HG03442 (cell line): ENCODE measurements at regions not wholly inside any gene's neighbourhood (a gene's known extent, or its start where the extent isn't known, plus 50 kb on each side); places are given as distances from the start of the nearest gene placed in this dataset.
A peak's percentile ranks its signal among the peaks of the same experiment; 100 is the strongest.

Experiments
- ATAC-seq: cut with Tn5 transposase; IDR thresholded peaks from one replicate; pipeline ENCODE4 v1.9.1; 2021; ENCODE audit warnings: mild to moderate bottlenecking, moderate library complexity; ENCODE audit not compliant: unreplicated experiment

- ATAC-seq, result no peak
Observed at GRCh38 chr1:70874818-70875217, 172.8 kb downstream of the PTGER3 start.

- ATAC-seq, result no peak
Observed at GRCh38 chr1:70877343-70877742, 170.3 kb downstream of the PTGER3 start.

- ATAC-seq, result no peak
Observed at GRCh38 chr1:70887936-70888335, 159.7 kb downstream of the PTGER3 start.

GRCh38 chr1:70888722-70889121 is 158.9 kb downstream of the PTGER3 start:
- no peak for ATAC-seq

- ATAC-seq, result no peak
Observed at GRCh38 chr1:70890408-70890807, 157.2 kb downstream of the PTGER3 start.

- ATAC-seq, result no peak
Observed at GRCh38 chr1:70891051-70891843, 156.4 kb downstream of the PTGER3 start.

GRCh38 chr1:70892140-70892539 is 155.5 kb downstream of the PTGER3 start:
- ATAC-seq, result no peak

- no peak for ATAC-seq
Observed at GRCh38 chr1:70892930-70893329, 154.7 kb downstream of the PTGER3 start.

- ATAC-seq, result no peak
Observed at GRCh38 chr1:70893381-70893780, 154.2 kb downstream of the PTGER3 start.

- ATAC-seq, result no peak
Observed at GRCh38 chr1:70895531-70895930, 152.1 kb downstream of the PTGER3 start.

GRCh38 chr1:70896224-70896623 is 151.4 kb downstream of the PTGER3 start:
- no peak for ATAC-seq

GRCh38 chr1:70897273-70897672 is 150.3 kb downstream of the PTGER3 start:
- ATAC-seq, result no peak

GRCh38 chr1:70899735-70900134 is 147.9 kb downstream of the PTGER3 start:
- ATAC-seq, result no peak

GRCh38 chr1:70902211-70902610 is 145.4 kb downstream of the PTGER3 start:
- no peak for ATAC-seq

- ATAC-seq, result no peak
Observed at GRCh38 chr1:70906800-70907199, 140.8 kb downstream of the PTGER3 start.

GRCh38 chr1:70907563-70908310 is 139.9 kb downstream of the PTGER3 start:
- no peak for ATAC-seq

- no peak for ATAC-seq
Observed at GRCh38 chr1:70909262-70909822, 138.3 kb downstream of the PTGER3 start.

GRCh38 chr1:70910013-70910412 is 137.6 kb downstream of the PTGER3 start:
- ATAC-seq, result peak; percentile 81

- ATAC-seq, result no peak
Observed at GRCh38 chr1:70911861-70912260, 135.8 kb downstream of the PTGER3 start.

- ATAC-seq, result no peak
Observed at GRCh38 chr1:70914224-70914623, 133.4 kb downstream of the PTGER3 start.

- no peak for ATAC-seq
Observed at GRCh38 chr1:70915258-70916033, 132.2 kb downstream of the PTGER3 start.
